A549 (cell line): ENCODE measurements at regions not wholly inside any gene's neighbourhood (a gene's known extent, or its start where the extent isn't known, plus 50 kb on each side); places are given as distances from the start of the nearest gene placed in this dataset.

Experiments
- BHLHE40 ChIP-seq: IDR thresholded peaks from 2 replicates; pipeline ENCODE4 v1.6.1; 2012; ENCODE audit warnings: low read depth, low read length, inconsistent platforms
- EHMT2 ChIP-seq: fragments of 200-600 bp; sonication (generic); IDR thresholded peaks from 2 replicates; pipeline ENCODE4 v1.6.1; 2016; ENCODE audit warnings: antibody characterized with exemption, low read depth, mild to moderate bottlenecking, moderate library complexity
- GATA3 ChIP-seq: IDR thresholded peaks from 2 replicates; pipeline ENCODE4 v1.6.1; 2012; ENCODE audit warnings: borderline replicate concordance
- HOXB5 ChIP-seq: fragments of 250-450 bp; sonication (Bioruptor Pico); IDR thresholded peaks from 2 replicates; pipeline ENCODE4 v1.5.0; 2020; ENCODE audit warnings: mild to moderate bottlenecking, moderate library complexity
- MAFK ChIP-seq: fragments of 450-650 bp; IDR thresholded peaks from 2 replicates; pipeline ENCODE4 v1.6.1; 2014; ENCODE audit not compliant: partially characterized antibody
- POLR2A ChIP-seq: IDR thresholded peaks from 2 replicates; pipeline ENCODE4 v1.6.1; 2012; ENCODE audit warnings: mild to moderate bottlenecking, low read length
- TFCP2L1 ChIP-seq: fragments of 250-450 bp; sonication (Bioruptor Pico); IDR thresholded peaks from 2 replicates; pipeline ENCODE4 v1.5.0; 2021; ENCODE audit warnings: mild to moderate bottlenecking
- ZSCAN20 ChIP-seq: fragments of 250-450 bp; sonication (Bioruptor Pico); IDR thresholded peaks from 2 replicates; pipeline ENCODE4 v1.8.0; 2022; ENCODE audit warnings: mild to moderate bottlenecking, moderate library complexity
- TF ChIP-seq, protein P1 (sequence below): fragments of >200 bp; sonication (Bioruptor Twin); formaldehyde crosslinking; IDR thresholded peaks from 3 replicates; pipeline ENCODE4 v1.5.1; 2016
- TF ChIP-seq, protein P2 (sequence below): IDR thresholded peaks from 2 replicates; pipeline ENCODE4 v1.6.1; 2012
- TF ChIP-seq, protein P3 (sequence below): fragments of 450-650 bp; IDR thresholded peaks from 2 replicates; pipeline ENCODE4 v1.6.1; 2014; ENCODE audit warnings: antibody characterized with exemption

GRCh38 chr21:15379776-15380175 is 315.0 kb upstream of the NRIP1 start:
- TF ChIP-seq ZSCAN20 (CRISPR knock-in tag) (no peak), POLR2A (no peak), EHMT2 (no peak), MAFK (no peak), TFCP2L1 (CRISPR knock-in tag) (no peak), HOXB5 (CRISPR knock-in tag) (no peak), BHLHE40 (no peak), GATA3 (no peak)
- TF ChIP-seq, protein P1, sequence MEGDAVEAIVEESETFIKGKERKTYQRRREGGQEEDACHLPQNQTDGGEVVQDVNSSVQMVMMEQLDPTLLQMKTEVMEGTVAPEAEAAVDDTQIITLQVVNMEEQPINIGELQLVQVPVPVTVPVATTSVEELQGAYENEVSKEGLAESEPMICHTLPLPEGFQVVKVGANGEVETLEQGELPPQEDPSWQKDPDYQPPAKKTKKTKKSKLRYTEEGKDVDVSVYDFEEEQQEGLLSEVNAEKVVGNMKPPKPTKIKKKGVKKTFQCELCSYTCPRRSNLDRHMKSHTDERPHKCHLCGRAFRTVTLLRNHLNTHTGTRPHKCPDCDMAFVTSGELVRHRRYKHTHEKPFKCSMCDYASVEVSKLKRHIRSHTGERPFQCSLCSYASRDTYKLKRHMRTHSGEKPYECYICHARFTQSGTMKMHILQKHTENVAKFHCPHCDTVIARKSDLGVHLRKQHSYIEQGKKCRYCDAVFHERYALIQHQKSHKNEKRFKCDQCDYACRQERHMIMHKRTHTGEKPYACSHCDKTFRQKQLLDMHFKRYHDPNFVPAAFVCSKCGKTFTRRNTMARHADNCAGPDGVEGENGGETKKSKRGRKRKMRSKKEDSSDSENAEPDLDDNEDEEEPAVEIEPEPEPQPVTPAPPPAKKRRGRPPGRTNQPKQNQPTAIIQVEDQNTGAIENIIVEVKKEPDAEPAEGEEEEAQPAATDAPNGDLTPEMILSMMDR, result no peak
- TF ChIP-seq, protein P2, sequence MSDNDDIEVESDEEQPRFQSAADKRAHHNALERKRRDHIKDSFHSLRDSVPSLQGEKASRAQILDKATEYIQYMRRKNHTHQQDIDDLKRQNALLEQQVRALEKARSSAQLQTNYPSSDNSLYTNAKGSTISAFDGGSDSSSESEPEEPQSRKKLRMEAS, result no peak
- TF ChIP-seq, protein P3, sequence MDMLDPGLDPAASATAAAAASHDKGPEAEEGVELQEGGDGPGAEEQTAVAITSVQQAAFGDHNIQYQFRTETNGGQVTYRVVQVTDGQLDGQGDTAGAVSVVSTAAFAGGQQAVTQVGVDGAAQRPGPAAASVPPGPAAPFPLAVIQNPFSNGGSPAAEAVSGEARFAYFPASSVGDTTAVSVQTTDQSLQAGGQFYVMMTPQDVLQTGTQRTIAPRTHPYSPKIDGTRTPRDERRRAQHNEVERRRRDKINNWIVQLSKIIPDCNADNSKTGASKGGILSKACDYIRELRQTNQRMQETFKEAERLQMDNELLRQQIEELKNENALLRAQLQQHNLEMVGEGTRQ, result no peak
